NCI-H2107 (cell line): ENCODE measurements at regions not wholly inside any gene's neighbourhood (a gene's known extent, or its start where the extent isn't known, plus 50 kb on each side); places are given as distances from the start of the nearest gene placed in this dataset.
"Not testable (repeated sequence)": the region's sequence is repeated elsewhere in the genome, so short reads cannot be mapped to it uniquely, and the experiment has no call there.

Source experiments
- DNase-seq: peaks from one replicate; lab custom pipeline; 2025; lab: John Stamatoyannopoulos, UW

- DNase-seq = no peak
Observed at GRCh38 chr3:80618295-80619256, 850.8 kb upstream of the ROBO1 start.

GRCh38 chr3:80612366-80612765, 844.6 kb upstream of the ROBO1 start:
- no peak for DNase-seq

DNA sequence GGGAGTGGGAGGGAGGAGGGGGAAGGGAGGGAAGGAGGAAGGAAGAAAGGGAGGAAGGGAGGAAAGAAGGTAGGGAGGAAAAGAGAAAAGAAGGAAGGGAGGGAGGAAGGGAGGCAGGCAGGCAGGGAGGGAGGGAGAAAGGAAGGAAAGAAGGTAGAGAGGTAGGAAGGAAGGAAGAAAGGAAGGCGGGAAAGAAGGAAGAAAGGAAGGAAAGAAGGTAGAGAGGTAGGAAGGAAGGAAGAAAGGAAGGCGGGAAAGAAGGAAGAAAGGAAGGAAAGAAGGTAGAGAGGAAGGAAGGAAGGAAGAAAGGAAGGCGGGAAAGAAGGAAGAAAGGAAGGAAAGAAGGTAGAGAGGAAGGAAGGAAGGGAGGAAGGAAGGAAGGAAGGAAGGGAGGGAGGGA, 840.3 kb upstream of the ROBO1 start:
- DNase-seq = not testable (repeated sequence)

GRCh38 chr3:80606073-80606472, 838.3 kb upstream of the ROBO1 start:
- DNase-seq = no peak

- no peak for DNase-seq
Observed at GRCh38 chr3:80601479-80601878, 833.7 kb upstream of the ROBO1 start.

- DNase-seq = no peak
Observed at GRCh38 chr3:80592792-80593191, 825.0 kb upstream of the ROBO1 start.

GRCh38 chr3:80586338-80586737, 818.5 kb upstream of the ROBO1 start:
- no peak for DNase-seq

GRCh38 chr3:80580146-80580545, 812.3 kb upstream of the ROBO1 start:
- no peak for DNase-seq

DNA sequence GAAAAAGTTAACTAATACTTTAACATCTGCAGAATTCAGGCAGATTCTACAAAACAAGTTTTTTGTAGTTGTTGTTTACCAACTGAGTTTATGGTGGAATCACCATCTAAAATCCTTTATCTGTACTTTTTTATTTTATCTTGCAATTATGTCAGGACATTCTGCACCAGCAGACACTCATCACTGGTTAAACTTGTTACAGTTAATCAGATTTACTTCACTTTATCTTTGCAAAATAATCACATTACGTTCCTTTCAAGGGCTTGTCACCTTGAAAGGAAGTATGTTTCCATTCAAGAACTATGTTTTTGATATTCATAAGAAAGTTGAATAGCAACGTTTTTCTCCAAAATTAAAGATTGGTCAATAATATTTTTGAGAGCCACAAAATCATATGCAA, 796.6 kb upstream of the ROBO1 start:
- DNase-seq = no peak

DNA sequence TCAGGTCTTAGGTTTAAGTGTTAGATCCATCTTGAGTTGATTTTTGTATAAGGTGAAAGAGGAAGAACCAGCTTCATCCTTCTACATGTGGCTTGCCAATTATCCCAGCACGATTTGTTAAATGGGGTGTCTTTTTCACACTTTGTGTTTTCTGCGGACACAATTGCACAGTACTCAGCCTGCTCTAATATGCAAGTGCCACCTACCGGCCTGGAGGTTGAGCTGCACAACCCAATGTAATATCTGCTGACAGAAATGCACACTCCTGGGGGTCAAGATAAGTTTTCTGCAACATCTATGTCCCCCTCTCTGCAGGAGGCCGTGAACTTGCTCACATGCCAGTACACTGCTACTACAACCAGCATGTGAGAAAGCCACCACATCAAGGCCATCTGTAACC, 791.9 kb upstream of the ROBO1 start:
- DNase-seq = no peak

- DNase-seq = no peak
Observed at GRCh38 chr3:80556763-80557162, 789.0 kb upstream of the ROBO1 start.

DNA sequence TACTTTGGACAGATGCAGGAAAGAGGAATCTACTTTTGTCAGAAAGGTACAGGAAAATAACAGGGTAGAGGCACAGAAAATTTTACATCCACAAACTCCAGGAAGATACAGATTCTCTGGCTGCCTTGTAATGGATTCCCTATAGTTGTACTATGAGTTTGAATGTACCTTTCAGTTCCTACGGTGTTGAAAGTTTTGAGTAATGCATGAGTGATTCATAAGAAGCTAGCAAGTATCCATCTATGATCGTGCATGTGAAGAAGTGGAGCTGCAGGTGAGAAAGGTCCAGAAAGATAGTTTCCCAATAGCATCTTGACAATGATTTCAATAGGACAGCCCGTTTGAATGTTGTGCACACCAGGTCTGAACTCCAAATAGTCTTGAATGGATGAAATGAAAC, 786.5 kb upstream of the ROBO1 start:
- no peak for DNase-seq

DNA sequence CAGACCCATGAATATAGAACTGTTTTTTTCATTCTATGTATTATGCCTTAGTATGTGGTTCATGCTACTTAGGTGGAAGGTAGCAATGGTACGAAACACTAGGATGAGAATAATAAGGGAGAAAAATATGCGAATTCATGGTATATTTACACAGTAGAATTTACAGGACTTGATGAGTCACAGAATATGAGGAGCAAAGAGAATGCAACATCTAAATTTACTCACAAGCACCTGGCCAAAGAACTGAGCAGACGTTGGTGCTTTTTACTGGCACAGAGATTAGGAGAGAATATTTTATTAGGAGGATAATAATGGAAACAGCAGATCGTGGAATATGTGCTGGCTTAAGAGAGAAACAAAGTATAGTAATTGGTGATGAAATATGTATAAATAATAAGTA, 785.4 kb upstream of the ROBO1 start:
- no peak for DNase-seq

DNA sequence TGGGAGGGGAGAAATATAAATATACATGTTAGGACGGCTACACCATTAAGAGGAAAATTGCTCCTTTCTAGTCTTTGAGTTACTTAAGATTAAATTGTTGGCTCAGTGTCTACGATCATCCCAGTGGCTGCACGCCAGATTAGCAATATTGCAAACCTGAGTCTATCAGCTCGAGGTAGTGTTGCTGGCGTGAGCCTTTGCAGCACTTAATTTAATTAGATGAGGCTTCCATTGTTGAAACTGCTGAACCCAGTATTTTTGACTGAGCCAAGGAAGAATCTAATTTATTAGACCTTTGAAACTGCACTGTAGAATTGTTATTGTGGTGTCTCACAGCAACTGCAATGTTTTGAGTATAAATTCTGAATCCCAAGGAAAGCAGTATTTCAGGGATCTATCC, 782.4 kb upstream of the ROBO1 start:
- no peak for DNase-seq

GRCh38 chr3:80549173-80549572, 781.4 kb upstream of the ROBO1 start:
- DNase-seq = no peak

GRCh38 chr3:80543154-80543553, 775.4 kb upstream of the ROBO1 start:
- no peak for DNase-seq

- no peak for DNase-seq
Observed at GRCh38 chr3:80542456-80542855, 774.7 kb upstream of the ROBO1 start.

DNA sequence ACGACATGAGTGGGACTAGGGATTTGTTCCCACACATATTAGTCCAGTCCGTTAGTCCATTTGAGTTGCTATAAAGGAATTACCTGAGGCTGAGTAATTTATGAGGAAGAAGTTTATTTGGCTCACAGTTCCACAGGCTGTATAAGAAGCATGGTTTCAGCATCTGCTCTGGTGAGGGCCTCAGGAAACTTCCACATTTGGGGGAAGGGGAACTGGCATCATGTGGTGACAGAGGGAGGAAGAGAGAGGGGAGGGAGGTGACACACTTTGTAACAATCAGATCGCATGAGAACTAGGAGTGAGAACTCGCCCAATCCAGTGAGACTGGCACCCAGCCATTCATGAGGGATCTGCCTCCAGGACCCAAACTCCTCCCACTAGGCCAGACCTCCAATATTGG, 769.9 kb upstream of the ROBO1 start:
- no peak for DNase-seq

GRCh38 chr3:80535286-80535685, 767.5 kb upstream of the ROBO1 start:
- DNase-seq = no peak

GRCh38 chr3:80533553-80533952, 765.8 kb upstream of the ROBO1 start:
- no peak for DNase-seq

- DNase-seq = no peak
Observed at GRCh38 chr3:80526153-80526552, 758.4 kb upstream of the ROBO1 start.

GRCh38 chr3:80521081-80521480, 753.3 kb upstream of the ROBO1 start:
- DNase-seq = no peak

DNA sequence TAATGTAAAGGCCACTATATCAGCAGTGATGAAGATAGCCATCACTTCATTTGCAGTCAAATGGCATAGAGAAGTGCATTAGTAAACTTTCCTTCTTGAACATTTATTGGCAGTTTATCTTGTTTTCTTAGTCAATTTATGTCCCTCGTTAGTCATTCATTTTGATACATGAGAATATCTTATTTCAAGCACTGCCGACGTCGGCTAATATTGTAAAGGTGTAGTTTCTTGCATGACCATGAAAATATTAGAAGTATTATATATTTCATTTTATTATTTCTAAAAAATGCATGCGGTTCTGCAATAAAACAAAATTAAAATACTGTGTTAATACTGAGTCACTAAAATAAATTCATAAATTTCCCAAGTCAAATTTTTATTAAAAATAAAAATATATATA, 751.6 kb upstream of the ROBO1 start:
- DNase-seq = no peak

GRCh38 chr3:80496452-80496851, 728.7 kb upstream of the ROBO1 start:
- no peak for DNase-seq
